ENCODE measurements at regions not wholly inside any gene's neighbourhood (a gene's known extent, or its start where the extent isn't known, plus 50 kb on each side); places are given as distances from the start of the nearest gene placed in this dataset.

DNA sequence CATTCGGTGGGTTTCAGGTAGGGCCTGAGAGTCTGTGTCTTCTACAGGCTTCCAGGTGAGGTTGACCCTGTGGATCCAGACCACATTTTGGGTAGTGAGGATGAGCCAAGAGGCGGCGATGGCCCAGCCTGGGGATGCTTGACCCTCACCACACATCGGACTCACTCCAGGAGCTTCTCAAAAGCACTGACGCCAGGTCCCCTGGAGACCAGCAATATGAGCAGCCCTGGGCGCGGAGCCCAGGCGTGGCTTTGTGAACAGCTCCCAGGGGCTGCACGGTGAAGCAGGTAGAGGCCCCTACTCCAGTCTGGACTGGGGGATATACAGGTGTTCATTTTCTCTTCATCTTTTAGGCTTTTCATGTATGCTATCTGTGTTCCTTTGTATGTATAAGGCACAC, 139.7 kb upstream of the PCBD1 start:
- no peaks in the 10 kb centered on the region for H3K9me3 Mint-ChIP-seq
- H3K27ac Mint-ChIP-seq: no peak overlapping the region
- peaks cover 12% of the 10 kb centered on the region for H3K4me1 Mint-ChIP-seq
- Histone ChIP-seq H4K20me1 (ENCODE audit: low read depth) (no peaks in the 10 kb centered on the region), H3K36me3 (no peaks in the 10 kb centered on the region), H3K27me3 (no peaks in the 10 kb centered on the region), H3K9ac (no peak overlapping the region), H3F3A (ENCODE audit: low read depth) (no peaks in the 10 kb centered on the region), H3K79me2 (ENCODE audit: low read depth) (no peaks in the 10 kb centered on the region), H3K9me3 (ENCODE audit: low read depth) (no peaks in the 10 kb centered on the region), H3K4me3 (no peak overlapping the region), H3K27ac (no peak overlapping the region), H3K4me2 (no peak overlapping the region), H3K4me1 (no peaks in the 10 kb centered on the region), H2AFZ (replicated peaks) (no peak overlapping the region)
- no peak overlapping the region for H3K4me3 Mint-ChIP-seq
- peaks cover 8% of the 10 kb centered on the region for H3K27me3 Mint-ChIP-seq (ENCODE audit: insufficient read depth, low read depth)
- TF ChIP-seq, protein P1, sequence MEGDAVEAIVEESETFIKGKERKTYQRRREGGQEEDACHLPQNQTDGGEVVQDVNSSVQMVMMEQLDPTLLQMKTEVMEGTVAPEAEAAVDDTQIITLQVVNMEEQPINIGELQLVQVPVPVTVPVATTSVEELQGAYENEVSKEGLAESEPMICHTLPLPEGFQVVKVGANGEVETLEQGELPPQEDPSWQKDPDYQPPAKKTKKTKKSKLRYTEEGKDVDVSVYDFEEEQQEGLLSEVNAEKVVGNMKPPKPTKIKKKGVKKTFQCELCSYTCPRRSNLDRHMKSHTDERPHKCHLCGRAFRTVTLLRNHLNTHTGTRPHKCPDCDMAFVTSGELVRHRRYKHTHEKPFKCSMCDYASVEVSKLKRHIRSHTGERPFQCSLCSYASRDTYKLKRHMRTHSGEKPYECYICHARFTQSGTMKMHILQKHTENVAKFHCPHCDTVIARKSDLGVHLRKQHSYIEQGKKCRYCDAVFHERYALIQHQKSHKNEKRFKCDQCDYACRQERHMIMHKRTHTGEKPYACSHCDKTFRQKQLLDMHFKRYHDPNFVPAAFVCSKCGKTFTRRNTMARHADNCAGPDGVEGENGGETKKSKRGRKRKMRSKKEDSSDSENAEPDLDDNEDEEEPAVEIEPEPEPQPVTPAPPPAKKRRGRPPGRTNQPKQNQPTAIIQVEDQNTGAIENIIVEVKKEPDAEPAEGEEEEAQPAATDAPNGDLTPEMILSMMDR (IDR thresholded peaks at IDR 0.05): no peak
- no peak for TF ChIP-seq EZH2phosphoT487 (IDR thresholded peaks at IDR 0.05)
- TF ChIP-seq EZH2 (IDR thresholded peaks at IDR 0.05): no peak
- DNase-seq (ENCODE audit: low spot score): no peak
- H3K36me3 Mint-ChIP-seq: peaks cover 2% of the 10 kb centered on the region

DNA sequence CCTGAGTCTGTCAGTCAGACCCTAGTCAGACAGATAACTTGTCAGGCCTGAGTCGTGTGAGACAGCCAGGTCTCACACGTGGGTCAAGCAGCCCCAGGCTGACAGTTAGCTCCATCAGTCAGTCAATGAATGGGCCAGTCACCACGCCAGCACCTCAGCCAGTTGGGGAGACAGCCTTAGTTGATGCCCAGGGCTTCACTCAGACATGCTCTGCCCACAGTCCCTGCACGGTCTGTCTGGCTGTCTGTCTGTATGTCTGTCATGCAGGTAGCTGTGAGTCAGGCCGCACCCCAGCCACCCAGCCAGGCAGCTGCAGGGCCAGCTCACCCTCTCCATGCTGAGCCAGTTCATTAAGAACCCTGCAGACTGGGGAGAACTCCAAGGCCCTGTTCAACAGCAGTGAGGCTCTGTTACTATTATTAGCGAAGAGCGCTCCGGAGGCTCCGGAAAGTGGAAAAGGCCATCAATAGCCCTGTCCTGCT, 141.1 kb upstream of the PCBD1 start:
- H3K4me1 ChIP-seq: no peaks in the 10 kb centered on the region
- no peak overlapping the region for H2AFZ ChIP-seq (replicated peaks)
- no peaks in the 10 kb centered on the region for H3K79me2 ChIP-seq (ENCODE audit: low read depth)
- TF ChIP-seq EZH2 (IDR thresholded peaks at IDR 0.05) (no peak), EZH2phosphoT487 (IDR thresholded peaks at IDR 0.05) (no peak)
- TF ChIP-seq, protein P1 (IDR thresholded peaks at IDR 0.05): no peak
- H3K36me3 ChIP-seq: no peaks in the 10 kb centered on the region
- no peaks in the 10 kb centered on the region for H4K20me1 ChIP-seq (ENCODE audit: low read depth)
- H3K4me2 ChIP-seq: no peak overlapping the region
- no peak for DNase-seq (ENCODE audit: low spot score)
- no peak overlapping the region for H3K4me3 ChIP-seq
- H3K4me1 Mint-ChIP-seq: peaks cover 12% of the 10 kb centered on the region
- H3K27me3 Mint-ChIP-seq (ENCODE audit: insufficient read depth, low read depth): peaks cover 6% of the 10 kb centered on the region
- no peak overlapping the region for H3K4me3 Mint-ChIP-seq
- no peak overlapping the region for H3K9ac ChIP-seq
- no peak overlapping the region for H3K27ac ChIP-seq
- H3K36me3 Mint-ChIP-seq: peaks cover 2% of the 10 kb centered on the region
- no peak overlapping the region for H3K27ac Mint-ChIP-seq
- no peaks in the 10 kb centered on the region for H3F3A ChIP-seq (ENCODE audit: low read depth)
- no peaks in the 10 kb centered on the region for H3K9me3 Mint-ChIP-seq
- H3K27me3 ChIP-seq: no peaks in the 10 kb centered on the region
- H3K9me3 ChIP-seq (ENCODE audit: low read depth): no peaks in the 10 kb centered on the region

DNA sequence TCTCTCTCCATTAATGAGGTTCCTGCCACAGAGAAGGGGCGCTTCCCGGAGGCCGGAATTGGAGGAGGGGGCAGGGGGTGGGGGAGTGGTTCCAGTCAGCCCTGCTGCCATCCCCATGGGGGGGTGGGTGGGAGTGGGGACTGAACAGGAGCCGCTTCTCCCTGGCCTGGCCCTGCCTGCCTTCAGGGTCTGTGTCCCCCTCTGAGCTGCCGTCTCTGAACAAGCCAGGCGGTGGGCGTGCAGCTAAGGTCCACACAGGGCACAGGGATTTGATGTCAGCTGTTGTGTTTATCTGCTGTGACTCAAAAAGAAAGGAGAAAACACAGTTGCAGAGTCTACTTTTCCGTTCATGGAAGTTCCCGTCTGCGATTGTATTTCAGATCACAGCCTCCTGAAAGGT, 141.5 kb upstream of the PCBD1 start:
- Histone ChIP-seq H3K36me3 (no peaks in the 10 kb centered on the region), H3K9ac (no peak overlapping the region), H3K4me1 (no peaks in the 10 kb centered on the region), H3F3A (ENCODE audit: low read depth) (no peaks in the 10 kb centered on the region), H3K27ac (no peak overlapping the region), H3K27me3 (no peaks in the 10 kb centered on the region), H3K79me2 (ENCODE audit: low read depth) (no peaks in the 10 kb centered on the region), H3K9me3 (ENCODE audit: low read depth) (no peaks in the 10 kb centered on the region), H2AFZ (replicated peaks) (no peak overlapping the region), H3K4me2 (no peak overlapping the region), H3K4me3 (no peak overlapping the region), H4K20me1 (ENCODE audit: low read depth) (no peaks in the 10 kb centered on the region)
- Mint-ChIP-seq H3K27ac (no peak overlapping the region), H3K4me3 (no peak overlapping the region), H3K9me3 (no peaks in the 10 kb centered on the region), H3K4me1 (peaks cover 12% of the 10 kb centered on the region), H3K36me3 (peaks cover 2% of the 10 kb centered on the region), H3K27me3 (ENCODE audit: insufficient read depth, low read depth) (peaks cover 6% of the 10 kb centered on the region)
- no peak for DNase-seq (ENCODE audit: low spot score)
- TF ChIP-seq, protein P1 (IDR thresholded peaks at IDR 0.05): no peak
- TF ChIP-seq EZH2 (IDR thresholded peaks at IDR 0.05): no peak
- TF ChIP-seq EZH2phosphoT487 (IDR thresholded peaks at IDR 0.05): no peak

Measured in neural progenitor cell (in vitro differentiated cells).